ENCODE measurements at regions not wholly inside any gene's neighbourhood (a gene's known extent, or its start where the extent isn't known, plus 50 kb on each side); places are given as distances from the start of the nearest gene placed in this dataset.

GRCh38 chr15:38707802-38708671 is 143.4 kb upstream of the RASGRP1 start:
- H3K27ac ChIP-seq: no peak overlapping the region
- H3K27me3 ChIP-seq: peaks cover 0 to 13% of the 10 kb centered on the region in 2 donors
- H3K4me3 ChIP-seq: no peak overlapping the region
- intact Hi-C loops (cut with DNase I; ENCODE audit: low total_unique reads): loop anchor here (1.0 to 5.0 kb wide), 2 partner anchors 874 to 1049 kb away; no protein-coding TSS in a partner anchor
- no peaks in the 10 kb centered on the region for H3K4me1 ChIP-seq
- TF ChIP-seq CTCF (IDR thresholded peaks at IDR 0.05): peak; percentile 62 to 70
- no peaks in the 10 kb centered on the region for H3K36me3 ChIP-seq
- H3K9me3 ChIP-seq: no peaks in the 10 kb centered on the region
- DNase-seq: no peak

- Histone ChIP-seq H3K27me3 (peaks cover 0 to 13% of the 10 kb centered on the region in 2 donors), H3K4me1 (no peaks in the 10 kb centered on the region), H3K27ac (no peak overlapping the region), H3K4me3 (no peak overlapping the region), H3K9me3 (no peaks in the 10 kb centered on the region), H3K36me3 (no peaks in the 10 kb centered on the region)
- no peak for DNase-seq
- TF ChIP-seq CTCF (IDR thresholded peaks at IDR 0.05): no peak
- intact Hi-C loops (cut with DNase I; ENCODE audit: low total_unique reads): loop anchor here (1.0 to 5.0 kb wide), 2 partner anchors 874 to 1049 kb away; no protein-coding TSS in a partner anchor
These were observed 144.1 kb upstream of the RASGRP1 start for GRCh38 chr15:38708672-38709180.

- Histone ChIP-seq H3K4me3 (no peak overlapping the region), H3K4me1 (peaks cover 0 to 5% (median under 1%) of the 10 kb centered on the region in 4 donors), H3K9me3 (no peaks in the 10 kb centered on the region), H3K27me3 (peaks cover 0 to 13% of the 10 kb centered on the region in 2 donors), H3K36me3 (no peaks in the 10 kb centered on the region), H3K27ac (no peak overlapping the region)
- intact Hi-C loops (cut with DNase I; ENCODE audit: low total_unique reads): loop anchor here (5.0 kb wide), 1 partner anchor 1048 kb away; no protein-coding TSS in a partner anchor
- TF ChIP-seq CTCF (IDR thresholded peaks at IDR 0.05): no peak
- DNase-seq: no peak
These were observed 144.6 kb upstream of the RASGRP1 start for GRCh38 chr15:38709196-38709595.

GRCh38 chr15:38714309-38715072 is 149.9 kb upstream of the RASGRP1 start:
- DNase-seq: no peak
- no peaks in the 10 kb centered on the region for H3K27me3 ChIP-seq
- H3K4me3 ChIP-seq: no peak overlapping the region
- H3K27ac ChIP-seq: no peak overlapping the region
- intact Hi-C loops (cut with DNase I; ENCODE audit: low total_unique reads): no loop called here
- no peak for TF ChIP-seq CTCF (IDR thresholded peaks at IDR 0.05)
- no peaks in the 10 kb centered on the region for H3K36me3 ChIP-seq
- H3K4me1 ChIP-seq: peaks cover 0 to 13% (median 9%) of the 10 kb centered on the region in 4 donors
- no peaks in the 10 kb centered on the region for H3K9me3 ChIP-seq

- Histone ChIP-seq H3K4me1 (peaks cover 0 to 7% (median 0%) of the 10 kb centered on the region in 4 donors), H3K27me3 (no peaks in the 10 kb centered on the region), H3K36me3 (no peaks in the 10 kb centered on the region), H3K4me3 (no peak overlapping the region), H3K9me3 (no peaks in the 10 kb centered on the region), H3K27ac (no peak overlapping the region)
- intact Hi-C loops (cut with DNase I; ENCODE audit: low total_unique reads): loop anchor here (5.0 kb wide), 1 partner anchor 1026 kb away; no protein-coding TSS in a partner anchor
- no peak for DNase-seq
- no peak for TF ChIP-seq CTCF (IDR thresholded peaks at IDR 0.05)
These were observed 156.4 kb upstream of the RASGRP1 start for GRCh38 chr15:38720893-38721567.
